Ishikawa (cell line): ENCODE measurements at regions not wholly inside any gene's neighbourhood (a gene's known extent, or its start where the extent isn't known, plus 50 kb on each side); places are given as distances from the start of the nearest gene placed in this dataset.

ENCODE experiments used
- CEBPB ChIP-seq: IDR thresholded peaks from 2 replicates; pipeline ENCODE4 v1.6.1; 2012
- CREB1 ChIP-seq: IDR thresholded peaks from 2 replicates; pipeline ENCODE4 v1.6.1; 2012; ENCODE audit warnings: low read depth
- EGR1 ChIP-seq: IDR thresholded peaks from 2 replicates; pipeline ENCODE4 v1.6.1; 2012
- EP300 ChIP-seq: IDR thresholded peaks from 2 replicates; pipeline ENCODE4 v1.6.1; 2012; ENCODE audit warnings: borderline replicate concordance
- FOXM1 ChIP-seq: IDR thresholded peaks from 2 replicates; pipeline ENCODE4 v1.6.1; 2012; ENCODE audit warnings: low read depth, borderline replicate concordance
- NFIC ChIP-seq: IDR thresholded peaks from 2 replicates; pipeline ENCODE4 v1.6.1; 2012
- RAD21 ChIP-seq: IDR thresholded peaks from 2 replicates; pipeline ENCODE4 v1.6.1; 2012; ENCODE audit warnings: low read depth
- TAF1 ChIP-seq: IDR thresholded peaks from 2 replicates; pipeline ENCODE4 v1.6.1; 2012; ENCODE audit warnings: low read depth, mild to moderate bottlenecking
- TCF12 ChIP-seq: IDR thresholded peaks from 2 replicates; pipeline ENCODE4 v1.6.1; 2012; ENCODE audit warnings: low read depth
- TEAD4 ChIP-seq: IDR thresholded peaks from 2 replicates; pipeline ENCODE4 v1.6.1; 2012
- YY1 ChIP-seq: IDR thresholded peaks from 2 replicates; pipeline ENCODE4 v1.6.1; 2012; ENCODE audit warnings: low read depth
- ZBTB7A ChIP-seq: IDR thresholded peaks from 2 replicates; pipeline ENCODE4 v1.6.1; 2012; ENCODE audit warnings: low read depth
- TF ChIP-seq, protein P1 (sequence below): IDR thresholded peaks from 2 replicates; pipeline ENCODE4 v1.6.1; 2012
- TF ChIP-seq, protein P2 (sequence below): IDR thresholded peaks from 2 replicates; pipeline ENCODE4 v1.6.1; 2012; ENCODE audit warnings: low read depth, mild to moderate bottlenecking
- TF ChIP-seq, protein P3 (sequence below): IDR thresholded peaks from 2 replicates; pipeline ENCODE4 v1.6.1; 2012

DNA sequence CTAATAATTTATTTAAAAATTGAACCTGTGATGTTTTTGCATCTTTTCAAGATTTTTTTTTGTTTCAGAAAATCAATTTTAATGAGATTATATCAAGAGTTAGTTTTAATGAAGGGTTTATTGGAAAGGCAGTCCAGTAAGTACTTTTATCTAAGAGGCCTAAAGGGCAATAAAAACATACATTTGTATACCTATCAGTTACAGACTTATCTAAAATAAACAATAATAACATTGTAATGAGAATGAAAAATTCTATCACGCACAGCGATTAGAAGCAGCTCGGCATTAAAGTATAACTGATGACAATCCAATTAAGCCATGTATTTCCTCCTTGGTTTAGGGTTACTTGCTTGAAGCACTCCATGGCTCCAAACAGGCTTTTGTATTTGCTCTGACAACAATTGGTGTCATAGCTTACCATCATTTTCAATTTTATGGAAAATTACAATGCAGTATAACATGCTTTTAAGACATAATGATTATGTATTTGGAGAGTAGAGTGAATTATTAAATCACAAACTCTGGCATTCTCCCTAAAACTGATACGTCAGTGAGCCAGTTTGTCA, 629.4 kb downstream of the TSN start:
- TF ChIP-seq EP300 (no peak), TEAD4 (no peak), FOXM1 (no peak), CREB1 (no peak), EGR1 (no peak), YY1 (no peak), ZBTB7A (no peak), NFIC (no peak), TAF1 (no peak)
- TF ChIP-seq, protein P1, sequence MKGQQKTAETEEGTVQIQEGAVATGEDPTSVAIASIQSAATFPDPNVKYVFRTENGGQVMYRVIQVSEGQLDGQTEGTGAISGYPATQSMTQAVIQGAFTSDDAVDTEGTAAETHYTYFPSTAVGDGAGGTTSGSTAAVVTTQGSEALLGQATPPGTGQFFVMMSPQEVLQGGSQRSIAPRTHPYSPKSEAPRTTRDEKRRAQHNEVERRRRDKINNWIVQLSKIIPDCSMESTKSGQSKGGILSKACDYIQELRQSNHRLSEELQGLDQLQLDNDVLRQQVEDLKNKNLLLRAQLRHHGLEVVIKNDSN, result no peak
- TF ChIP-seq, protein P2, sequence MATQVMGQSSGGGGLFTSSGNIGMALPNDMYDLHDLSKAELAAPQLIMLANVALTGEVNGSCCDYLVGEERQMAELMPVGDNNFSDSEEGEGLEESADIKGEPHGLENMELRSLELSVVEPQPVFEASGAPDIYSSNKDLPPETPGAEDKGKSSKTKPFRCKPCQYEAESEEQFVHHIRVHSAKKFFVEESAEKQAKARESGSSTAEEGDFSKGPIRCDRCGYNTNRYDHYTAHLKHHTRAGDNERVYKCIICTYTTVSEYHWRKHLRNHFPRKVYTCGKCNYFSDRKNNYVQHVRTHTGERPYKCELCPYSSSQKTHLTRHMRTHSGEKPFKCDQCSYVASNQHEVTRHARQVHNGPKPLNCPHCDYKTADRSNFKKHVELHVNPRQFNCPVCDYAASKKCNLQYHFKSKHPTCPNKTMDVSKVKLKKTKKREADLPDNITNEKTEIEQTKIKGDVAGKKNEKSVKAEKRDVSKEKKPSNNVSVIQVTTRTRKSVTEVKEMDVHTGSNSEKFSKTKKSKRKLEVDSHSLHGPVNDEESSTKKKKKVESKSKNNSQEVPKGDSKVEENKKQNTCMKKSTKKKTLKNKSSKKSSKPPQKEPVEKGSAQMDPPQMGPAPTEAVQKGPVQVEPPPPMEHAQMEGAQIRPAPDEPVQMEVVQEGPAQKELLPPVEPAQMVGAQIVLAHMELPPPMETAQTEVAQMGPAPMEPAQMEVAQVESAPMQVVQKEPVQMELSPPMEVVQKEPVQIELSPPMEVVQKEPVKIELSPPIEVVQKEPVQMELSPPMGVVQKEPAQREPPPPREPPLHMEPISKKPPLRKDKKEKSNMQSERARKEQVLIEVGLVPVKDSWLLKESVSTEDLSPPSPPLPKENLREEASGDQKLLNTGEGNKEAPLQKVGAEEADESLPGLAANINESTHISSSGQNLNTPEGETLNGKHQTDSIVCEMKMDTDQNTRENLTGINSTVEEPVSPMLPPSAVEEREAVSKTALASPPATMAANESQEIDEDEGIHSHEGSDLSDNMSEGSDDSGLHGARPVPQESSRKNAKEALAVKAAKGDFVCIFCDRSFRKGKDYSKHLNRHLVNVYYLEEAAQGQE, result no peak

DNA sequence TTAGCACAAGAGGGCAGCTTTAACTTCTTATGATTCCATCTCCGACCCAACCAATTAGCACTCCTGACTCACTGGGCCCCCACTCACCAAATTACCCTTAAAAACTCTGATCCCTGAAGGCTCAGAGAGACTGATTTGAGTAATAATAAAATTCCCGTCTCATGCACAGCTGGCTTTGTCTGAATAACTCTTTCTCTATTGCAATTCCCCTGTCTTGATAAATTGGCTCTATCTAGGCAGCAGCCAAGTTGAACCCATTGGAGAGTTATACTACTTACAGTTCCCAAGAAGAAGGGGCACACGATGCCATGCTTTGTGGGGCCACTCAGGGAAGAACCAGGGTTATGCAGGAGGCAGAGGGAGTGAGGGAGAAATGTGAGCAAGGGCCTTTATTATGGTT, 632.8 kb downstream of the TSN start:
- TF ChIP-seq, protein P1, result no peak
- TF ChIP-seq TAF1, result no peak
- TF ChIP-seq, protein P2, result no peak
- TF ChIP-seq, protein P3, sequence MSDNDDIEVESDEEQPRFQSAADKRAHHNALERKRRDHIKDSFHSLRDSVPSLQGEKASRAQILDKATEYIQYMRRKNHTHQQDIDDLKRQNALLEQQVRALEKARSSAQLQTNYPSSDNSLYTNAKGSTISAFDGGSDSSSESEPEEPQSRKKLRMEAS, result no peak
- no peak for TF ChIP-seq FOXM1
- TF ChIP-seq TEAD4, result no peak
- no peak for TF ChIP-seq EGR1

DNA sequence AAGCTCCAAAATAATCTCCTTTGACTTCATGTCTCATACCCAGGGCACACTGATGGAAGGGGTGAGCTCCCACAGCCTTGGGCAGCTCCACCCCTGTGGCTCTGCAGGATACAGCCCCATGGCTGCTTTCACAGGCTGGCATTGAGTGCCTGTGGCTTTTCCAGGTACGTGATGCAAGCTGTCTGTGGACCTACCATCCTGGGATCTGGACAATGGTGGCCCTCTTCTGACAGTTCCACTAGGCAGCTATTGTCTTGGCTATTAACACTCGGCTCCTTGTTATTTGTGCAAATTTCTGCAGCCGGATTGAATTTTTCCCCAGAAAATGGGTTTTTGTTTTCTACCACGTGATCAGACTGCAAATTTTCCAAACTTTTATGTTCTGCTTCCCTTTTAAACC, 634.2 kb downstream of the TSN start:
- TF ChIP-seq EGR1, result no peak

DNA sequence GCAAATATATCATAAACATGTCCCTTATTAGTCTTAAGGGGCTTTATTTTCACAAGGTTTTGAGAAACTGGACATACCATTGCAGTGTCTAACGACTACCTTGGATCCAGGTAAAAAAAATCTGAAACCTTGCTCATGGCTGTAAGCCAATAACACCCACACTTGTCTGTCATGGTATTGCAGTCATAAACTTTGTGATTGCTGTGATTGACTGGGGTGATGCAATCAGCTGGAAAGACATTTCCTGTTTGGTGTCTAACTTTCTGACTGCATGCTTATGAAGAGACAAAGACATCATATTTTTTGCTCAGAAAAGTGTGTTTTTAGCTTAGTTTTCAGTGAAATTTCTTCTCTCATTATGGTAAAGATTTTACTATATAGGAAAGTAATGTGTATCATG, 635.0 kb downstream of the TSN start:
- TF ChIP-seq TEAD4, result peak; percentile 83
- TF ChIP-seq TAF1, result no peak
- TF ChIP-seq, protein P3, result peak; percentile 58; the same call in 1 of the 2 replicates
- TF ChIP-seq CEBPB, result peak; percentile 98
- TF ChIP-seq, protein P2, result no peak
- peak; percentile 84 for TF ChIP-seq FOXM1
- peak; percentile 91 for TF ChIP-seq EP300
- no peak for TF ChIP-seq YY1
- TF ChIP-seq NFIC, result peak; percentile 94
- peak; percentile 87 for TF ChIP-seq TCF12
- no peak for TF ChIP-seq CREB1
- TF ChIP-seq, protein P1, result no peak
- peak; percentile 17; the same call in 1 of the 2 replicates for TF ChIP-seq RAD21
- TF ChIP-seq EGR1, result peak; percentile 91

DNA sequence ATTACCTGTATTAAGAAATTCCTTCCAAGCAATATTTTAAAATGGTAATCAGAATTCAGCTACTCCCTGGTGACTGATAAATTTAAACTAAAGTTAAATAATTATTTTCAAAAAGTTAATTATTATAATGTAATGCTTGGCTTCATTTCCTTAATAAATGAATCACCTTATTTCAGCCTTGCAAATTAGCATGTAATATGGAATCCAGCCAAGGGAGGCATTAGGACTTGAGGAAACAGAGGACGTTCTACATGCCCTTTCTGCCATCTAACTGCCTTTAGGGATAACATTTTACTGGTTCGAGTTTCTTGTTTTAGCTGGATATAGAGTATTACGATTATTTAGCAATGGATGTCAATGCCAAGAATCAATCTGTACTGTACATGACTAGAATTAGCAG, 636.3 kb downstream of the TSN start:
- TF ChIP-seq ZBTB7A (no peak), EGR1 (no peak), RAD21 (no peak), TEAD4 (no peak), TCF12 (no peak), FOXM1 (no peak), CEBPB (no peak), NFIC (no peak), CREB1 (no peak), EP300 (no peak), YY1 (no peak), TAF1 (no peak)
- TF ChIP-seq, protein P3, result no peak
- TF ChIP-seq, protein P2, result no peak
- TF ChIP-seq, protein P1, result no peak
